ENCODE measurements at regions not wholly inside any gene's neighbourhood (a gene's known extent, or its start where the extent isn't known, plus 50 kb on each side); places are given as distances from the start of the nearest gene placed in this dataset.
"Not testable (repeated sequence)": the region's sequence is repeated elsewhere in the genome, so short reads cannot be mapped to it uniquely, and the experiment has no call there.

DNA sequence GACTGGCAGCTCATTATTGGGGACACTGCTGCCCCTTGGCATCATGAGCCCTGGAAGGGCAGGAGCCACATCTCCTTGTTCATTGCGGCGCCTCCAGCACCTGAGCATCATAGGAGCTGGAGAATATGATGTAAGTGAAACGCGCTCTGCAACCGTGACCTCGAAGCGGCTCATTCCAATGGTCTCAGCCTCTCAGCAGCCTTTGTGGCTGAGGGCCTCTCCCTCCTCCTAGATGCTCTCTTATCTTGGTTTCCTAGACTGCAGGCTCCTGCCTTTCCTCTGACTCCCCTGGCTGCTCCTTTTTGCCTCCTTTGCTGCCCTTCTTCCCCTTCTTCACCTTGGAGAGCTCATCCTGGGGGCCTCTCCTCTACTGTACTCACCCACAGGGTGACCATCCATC lies 83.6 kb upstream of the CASZ1 start:
- 92% methylated on average over 7 of the region's 7 CpGs for WGBS
- no peaks in the 10 kb centered on the region for H3K36me3 ChIP-seq
- intact Hi-C loops (cut with DNase I) = no loop called here
- H3K27me3 ChIP-seq (replicated peaks; ENCODE audit: insufficient read depth) = no peaks in the 10 kb centered on the region
- TF ChIP-seq POLR2A (IDR thresholded peaks at IDR 0.05) (no peak), POLR2AphosphoS5 (IDR thresholded peaks at IDR 0.05) (no peak)
- TF ChIP-seq, protein P1, sequence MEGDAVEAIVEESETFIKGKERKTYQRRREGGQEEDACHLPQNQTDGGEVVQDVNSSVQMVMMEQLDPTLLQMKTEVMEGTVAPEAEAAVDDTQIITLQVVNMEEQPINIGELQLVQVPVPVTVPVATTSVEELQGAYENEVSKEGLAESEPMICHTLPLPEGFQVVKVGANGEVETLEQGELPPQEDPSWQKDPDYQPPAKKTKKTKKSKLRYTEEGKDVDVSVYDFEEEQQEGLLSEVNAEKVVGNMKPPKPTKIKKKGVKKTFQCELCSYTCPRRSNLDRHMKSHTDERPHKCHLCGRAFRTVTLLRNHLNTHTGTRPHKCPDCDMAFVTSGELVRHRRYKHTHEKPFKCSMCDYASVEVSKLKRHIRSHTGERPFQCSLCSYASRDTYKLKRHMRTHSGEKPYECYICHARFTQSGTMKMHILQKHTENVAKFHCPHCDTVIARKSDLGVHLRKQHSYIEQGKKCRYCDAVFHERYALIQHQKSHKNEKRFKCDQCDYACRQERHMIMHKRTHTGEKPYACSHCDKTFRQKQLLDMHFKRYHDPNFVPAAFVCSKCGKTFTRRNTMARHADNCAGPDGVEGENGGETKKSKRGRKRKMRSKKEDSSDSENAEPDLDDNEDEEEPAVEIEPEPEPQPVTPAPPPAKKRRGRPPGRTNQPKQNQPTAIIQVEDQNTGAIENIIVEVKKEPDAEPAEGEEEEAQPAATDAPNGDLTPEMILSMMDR (IDR thresholded peaks at IDR 0.05) = no peak
- DNase-seq (ENCODE audit: low spot score) = no peak
- H3K4me3 ChIP-seq = no peak overlapping the region
- no peaks in the 10 kb centered on the region for H3K9me3 ChIP-seq
- H3K4me1 ChIP-seq (replicated peaks) = no peaks in the 10 kb centered on the region
- H3K27ac ChIP-seq = no peak overlapping the region

DNA sequence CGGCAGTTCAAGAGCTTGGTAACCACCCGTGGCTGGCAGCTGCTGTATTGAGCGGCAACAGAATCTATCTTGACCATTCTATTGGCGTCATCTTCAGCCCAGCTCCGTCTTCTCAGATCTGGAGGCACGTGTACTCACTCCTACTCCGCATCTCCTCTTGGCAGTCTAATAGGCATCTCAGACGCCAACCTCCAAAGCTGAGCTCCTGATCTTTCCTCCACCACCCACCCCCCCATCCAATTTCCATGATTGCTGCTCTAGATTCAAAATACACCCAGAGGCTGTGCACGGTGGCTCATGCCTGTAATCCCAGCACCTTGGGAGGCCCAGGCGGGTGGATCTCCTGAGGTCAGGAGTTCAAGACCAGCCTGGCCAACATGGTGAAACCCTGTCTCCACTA lies 84.6 kb upstream of the CASZ1 start:
- no peak for DNase-seq (ENCODE audit: low spot score)
- Histone ChIP-seq H3K27ac (no peak overlapping the region), H3K9me3 (no peaks in the 10 kb centered on the region), H3K36me3 (no peaks in the 10 kb centered on the region), H3K4me1 (replicated peaks) (no peaks in the 10 kb centered on the region), H3K4me3 (no peak overlapping the region), H3K27me3 (replicated peaks; ENCODE audit: insufficient read depth) (no peaks in the 10 kb centered on the region)
- intact Hi-C loops (cut with DNase I) = no loop called here
- TF ChIP-seq POLR2AphosphoS5 (IDR thresholded peaks at IDR 0.05) (no peak), POLR2A (IDR thresholded peaks at IDR 0.05) (no peak)
- TF ChIP-seq, protein P1 (IDR thresholded peaks at IDR 0.05) = no peak
- WGBS = 86% methylated on average over 10 of the region's 10 CpGs

DNA sequence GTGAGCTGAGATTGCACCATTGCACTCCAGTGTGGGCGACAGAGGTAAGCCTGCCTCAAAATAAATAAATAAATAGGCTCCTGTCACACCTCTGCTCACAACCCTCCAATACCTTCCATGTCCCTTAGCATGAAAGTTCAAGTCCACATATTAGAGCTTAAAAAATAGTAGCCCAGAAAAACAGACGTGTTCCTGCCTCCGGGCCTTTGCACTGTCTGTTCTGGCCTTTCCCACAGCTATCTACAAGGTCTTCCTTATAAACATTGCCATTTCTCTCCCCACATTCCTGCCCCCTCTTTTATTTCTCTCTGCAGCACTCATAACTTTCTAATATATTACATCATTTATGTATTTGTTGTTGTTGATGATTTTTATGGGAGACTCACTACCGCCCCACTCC lies 85.6 kb upstream of the CASZ1 start:
- no peak for DNase-seq (ENCODE audit: low spot score)
- WGBS = 96% methylated on average over 4 of the region's 4 CpGs
- TF ChIP-seq POLR2A (IDR thresholded peaks at IDR 0.05) (no peak), POLR2AphosphoS5 (IDR thresholded peaks at IDR 0.05) (no peak)
- TF ChIP-seq, protein P1 (IDR thresholded peaks at IDR 0.05) = no peak

DNA sequence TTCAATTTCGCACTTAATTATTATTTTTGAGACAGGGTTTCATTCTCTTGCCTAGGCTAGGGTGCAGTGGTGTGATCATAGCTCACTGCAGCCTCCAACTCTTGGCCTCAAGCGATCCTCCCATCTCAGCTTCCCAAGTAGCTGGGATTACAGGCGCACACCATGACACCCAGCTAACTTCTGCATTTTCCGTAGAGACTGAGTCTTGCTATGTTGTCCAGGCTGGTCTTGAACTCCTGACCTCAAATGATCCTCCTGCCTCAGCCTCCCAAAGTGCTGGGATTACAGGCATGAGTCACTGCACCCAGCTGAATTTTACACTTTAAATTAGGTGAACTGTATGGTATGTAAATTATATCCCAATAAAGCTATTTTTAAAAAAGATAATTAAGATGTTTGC lies 90.6 kb upstream of the CASZ1 start:
- H3K4me3 ChIP-seq; H3K4me1 ChIP-seq (replicated peaks); DNase-seq (ENCODE audit: low spot score); intact Hi-C loops (cut with DNase I); H3K36me3 ChIP-seq; H3K27me3 ChIP-seq (replicated peaks; ENCODE audit: insufficient read depth); H3K9me3 ChIP-seq; H3K27ac ChIP-seq: not testable (repeated sequence)
- 99% methylated on average over 4 of the region's 4 CpGs for WGBS

More for the DNA sequence above, 85.6 kb upstream of the CASZ1 start:
- Histone ChIP-seq H3K27me3 (replicated peaks; ENCODE audit: insufficient read depth) (no peaks in the 10 kb centered on the region), H3K27ac (no peak overlapping the region), H3K4me3 (no peak overlapping the region), H3K9me3 (no peaks in the 10 kb centered on the region), H3K4me1 (replicated peaks) (no peaks in the 10 kb centered on the region), H3K36me3 (no peaks in the 10 kb centered on the region)
- intact Hi-C loops (cut with DNase I) = no loop called here

DNA sequence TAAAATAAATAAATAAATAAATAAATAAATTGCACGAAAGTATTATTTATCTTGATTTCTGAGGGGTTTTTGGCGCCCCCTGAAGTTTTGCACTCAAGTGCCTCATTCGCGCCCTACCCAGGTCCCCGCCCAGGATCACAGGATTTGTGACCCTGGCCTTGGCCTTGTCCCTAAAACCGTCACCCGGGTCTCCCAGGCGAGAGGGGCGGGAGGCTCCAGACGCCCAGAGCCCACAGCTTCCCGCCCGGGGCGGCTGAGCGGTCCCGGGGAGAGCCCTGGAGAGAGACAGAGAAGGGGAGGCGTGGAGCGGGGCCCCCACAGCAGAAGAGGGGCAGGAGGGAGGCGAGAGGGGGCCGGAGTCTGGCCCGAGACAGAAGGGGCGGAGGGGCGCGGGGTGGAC lies 91.8 kb upstream of the CASZ1 start:
- no peaks in the 10 kb centered on the region for H3K4me1 ChIP-seq (replicated peaks)
- WGBS = 22% methylated on average over 21 of the region's 23 CpGs
- no peak overlapping the region for H3K27ac ChIP-seq
- TF ChIP-seq POLR2A (IDR thresholded peaks at IDR 0.05) = no peak
- TF ChIP-seq, protein P1 (IDR thresholded peaks at IDR 0.05) = no peak
- no peak for TF ChIP-seq POLR2AphosphoS5 (IDR thresholded peaks at IDR 0.05)
- no peak for DNase-seq (ENCODE audit: low spot score)
- no peaks in the 10 kb centered on the region for H3K36me3 ChIP-seq
- no peaks in the 10 kb centered on the region for H3K9me3 ChIP-seq
- H3K27me3 ChIP-seq (replicated peaks; ENCODE audit: insufficient read depth) = peaks cover 2% of the 10 kb centered on the region
- intact Hi-C loops (cut with DNase I) = no loop called here
- no peak overlapping the region for H3K4me3 ChIP-seq

All from prostate gland (tissue), 2 donors.